HFFc6 (cell line): ENCODE measurements at regions not wholly inside any gene's neighbourhood (a gene's known extent, or its start where the extent isn't known, plus 50 kb on each side); places are given as distances from the start of the nearest gene placed in this dataset.

Experiments
- DNase-seq: peaks from one replicate; pipeline ENCODE4 v3.0.0-alpha.2; 2018
- H3K27ac Mint-ChIP-seq: 2 replicates; pipeline ENCODE4 v1.8.0; 2020; ENCODE audit warnings: mild to moderate bottlenecking, mixed read lengths
- H3K27me3 Mint-ChIP-seq: 2 replicates; pipeline ENCODE4 v1.8.0; 2021; ENCODE audit warnings: mild to moderate bottlenecking, moderate library complexity, mixed read lengths; ENCODE audit not compliant: insufficient read depth
- H3K36me3 Mint-ChIP-seq: 2 replicates; pipeline ENCODE4 v1.8.0; 2021; ENCODE audit warnings: low read depth, mixed read lengths
- H3K4me1 Mint-ChIP-seq: 2 replicates; pipeline ENCODE4 v1.8.0; 2020; ENCODE audit warnings: low read depth, mixed read lengths
- H3K4me3 Mint-ChIP-seq: 2 replicates; pipeline ENCODE4 v1.8.0; 2020; ENCODE audit warnings: mild to moderate bottlenecking, moderate library complexity, mixed read lengths
- H3K9me3 Mint-ChIP-seq: 2 replicates; pipeline ENCODE4 v1.8.0; 2020; ENCODE audit warnings: mild to moderate bottlenecking, mixed read lengths
- TF ChIP-seq, protein P1 (sequence below): fragments of 200-600 bp; sonication (generic); IDR thresholded peaks from 2 replicates; pipeline ENCODE4 v1.5.0; 2021; ENCODE audit warnings: antibody characterized with exemption, mild to moderate bottlenecking

DNA sequence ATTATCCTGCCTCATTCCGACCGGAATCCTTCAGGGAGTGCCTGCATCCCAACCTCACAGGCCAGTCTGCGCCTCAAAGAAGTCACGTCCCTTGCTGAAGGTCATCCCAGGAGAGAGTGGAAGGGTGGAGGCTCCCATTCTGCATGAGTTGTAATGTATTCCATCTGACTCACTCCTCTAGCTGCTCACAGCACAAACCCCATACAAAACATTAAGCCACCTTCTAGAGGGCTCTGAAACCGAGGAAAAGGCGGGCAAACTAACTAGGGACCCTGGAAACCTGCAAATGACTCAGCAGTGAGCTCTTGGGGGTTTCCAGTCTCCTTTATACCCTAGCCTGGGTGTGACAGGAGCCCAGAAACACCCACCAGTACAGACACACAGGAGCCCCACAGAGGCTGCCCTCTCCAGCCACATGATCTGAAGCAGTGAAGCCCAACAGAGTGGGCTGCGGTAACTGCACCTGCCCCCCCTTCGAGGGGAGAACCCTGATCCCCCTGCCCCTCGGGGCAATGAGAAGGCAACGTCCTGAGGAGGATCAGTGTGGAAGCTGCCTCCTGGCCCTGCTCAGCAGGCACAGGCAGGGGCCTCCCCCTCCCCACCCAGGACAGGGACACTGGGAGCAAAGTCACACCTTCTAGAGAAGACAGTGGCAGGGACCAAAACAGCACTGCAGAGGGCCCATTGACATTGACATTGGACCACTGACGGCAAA is 69.3 kb upstream of the SNTG2 start:
- H3K36me3 Mint-ChIP-seq: no peaks in the 10 kb centered on the region
- H3K27me3 Mint-ChIP-seq: peaks cover 14% of the 10 kb centered on the region

GRCh38 chr2:880201-880970 is 70.3 kb upstream of the SNTG2 start:
- H3K27me3 Mint-ChIP-seq: peaks cover 14% of the 10 kb centered on the region

More for the DNA sequence above, 69.3 kb upstream of the SNTG2 start:
- Mint-ChIP-seq H3K27ac (no peak overlapping the region), H3K4me1 (no peaks in the 10 kb centered on the region), H3K9me3 (peaks cover 31% of the 10 kb centered on the region), H3K4me3 (no peak overlapping the region)
- no peak for DNase-seq
- TF ChIP-seq, protein P1, sequence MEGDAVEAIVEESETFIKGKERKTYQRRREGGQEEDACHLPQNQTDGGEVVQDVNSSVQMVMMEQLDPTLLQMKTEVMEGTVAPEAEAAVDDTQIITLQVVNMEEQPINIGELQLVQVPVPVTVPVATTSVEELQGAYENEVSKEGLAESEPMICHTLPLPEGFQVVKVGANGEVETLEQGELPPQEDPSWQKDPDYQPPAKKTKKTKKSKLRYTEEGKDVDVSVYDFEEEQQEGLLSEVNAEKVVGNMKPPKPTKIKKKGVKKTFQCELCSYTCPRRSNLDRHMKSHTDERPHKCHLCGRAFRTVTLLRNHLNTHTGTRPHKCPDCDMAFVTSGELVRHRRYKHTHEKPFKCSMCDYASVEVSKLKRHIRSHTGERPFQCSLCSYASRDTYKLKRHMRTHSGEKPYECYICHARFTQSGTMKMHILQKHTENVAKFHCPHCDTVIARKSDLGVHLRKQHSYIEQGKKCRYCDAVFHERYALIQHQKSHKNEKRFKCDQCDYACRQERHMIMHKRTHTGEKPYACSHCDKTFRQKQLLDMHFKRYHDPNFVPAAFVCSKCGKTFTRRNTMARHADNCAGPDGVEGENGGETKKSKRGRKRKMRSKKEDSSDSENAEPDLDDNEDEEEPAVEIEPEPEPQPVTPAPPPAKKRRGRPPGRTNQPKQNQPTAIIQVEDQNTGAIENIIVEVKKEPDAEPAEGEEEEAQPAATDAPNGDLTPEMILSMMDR: no peak

DNA sequence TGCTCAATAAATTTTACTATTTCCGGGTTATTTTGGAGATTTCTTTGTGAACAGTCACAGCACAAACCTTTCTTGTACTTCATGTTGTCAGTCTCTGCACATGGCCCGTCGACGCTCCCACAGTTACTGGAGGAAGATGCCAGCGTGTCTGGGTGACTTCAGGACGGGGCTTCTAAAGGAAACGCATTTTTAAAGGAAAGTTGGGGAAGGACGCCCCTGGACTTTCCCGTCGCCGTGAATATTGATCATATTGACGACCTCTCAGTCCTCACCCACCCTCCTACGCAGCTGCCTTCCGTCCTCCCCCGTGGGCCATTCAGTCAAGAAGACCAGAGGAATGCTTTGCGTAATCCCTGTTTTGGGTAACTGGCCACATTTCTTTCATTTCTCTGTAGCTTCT is 71.1 kb upstream of the SNTG2 start:
- no peaks in the 10 kb centered on the region for H3K4me1 Mint-ChIP-seq
- no peak for DNase-seq
- H3K4me3 Mint-ChIP-seq: no peak overlapping the region
- peaks cover 8% of the 10 kb centered on the region for H3K27me3 Mint-ChIP-seq
- peaks cover 25% of the 10 kb centered on the region for H3K9me3 Mint-ChIP-seq
- no peaks in the 10 kb centered on the region for H3K36me3 Mint-ChIP-seq
- H3K27ac Mint-ChIP-seq: no peak overlapping the region
- TF ChIP-seq, protein P1: no peak

More at GRCh38 chr2:880201-880970, 70.3 kb upstream of the SNTG2 start:
- Mint-ChIP-seq H3K4me1 (no peaks in the 10 kb centered on the region), H3K4me3 (no peak overlapping the region), H3K9me3 (peaks cover 28% of the 10 kb centered on the region), H3K36me3 (no peaks in the 10 kb centered on the region), H3K27ac (no peak overlapping the region)
- DNase-seq: no peak
- TF ChIP-seq, protein P1: no peak

DNA sequence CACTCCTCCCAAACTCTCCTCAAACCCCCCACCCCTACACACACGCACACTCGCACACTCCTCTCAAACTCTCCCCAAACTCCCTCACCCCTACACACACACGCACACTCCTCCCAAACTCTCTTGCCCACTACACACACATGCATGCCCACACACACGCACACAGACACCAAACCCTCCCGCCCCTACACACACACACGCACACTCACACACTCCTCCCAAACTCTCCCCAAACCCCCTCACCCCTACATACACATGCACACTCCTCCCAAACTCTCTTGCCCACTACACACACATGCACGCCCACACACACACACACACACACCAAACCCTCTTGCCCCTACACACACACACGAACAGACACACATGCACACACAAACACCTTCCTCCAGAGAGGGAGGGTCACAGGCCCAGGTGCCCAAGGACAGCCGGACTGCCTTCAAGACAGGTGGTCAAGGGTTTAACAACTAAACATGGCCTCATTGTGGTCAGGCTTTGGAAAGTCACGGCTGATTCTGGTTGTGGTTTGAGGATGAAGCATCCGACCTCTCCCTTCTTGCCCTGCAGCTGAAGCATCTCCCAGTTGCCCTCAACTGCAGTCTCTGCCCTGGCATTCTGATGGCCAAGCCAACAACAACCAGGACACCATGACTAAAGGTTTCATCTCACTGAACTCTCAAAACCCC is 72.3 kb upstream of the SNTG2 start:
- Mint-ChIP-seq H3K27me3 (peaks cover 4% of the 10 kb centered on the region), H3K36me3 (no peaks in the 10 kb centered on the region), H3K4me1 (no peaks in the 10 kb centered on the region), H3K27ac (no peak overlapping the region), H3K4me3 (no peak overlapping the region), H3K9me3 (peaks cover 26% of the 10 kb centered on the region; the same call in 1 of the 2 replicates)
- DNase-seq: no peak
- TF ChIP-seq, protein P1: no peak

DNA sequence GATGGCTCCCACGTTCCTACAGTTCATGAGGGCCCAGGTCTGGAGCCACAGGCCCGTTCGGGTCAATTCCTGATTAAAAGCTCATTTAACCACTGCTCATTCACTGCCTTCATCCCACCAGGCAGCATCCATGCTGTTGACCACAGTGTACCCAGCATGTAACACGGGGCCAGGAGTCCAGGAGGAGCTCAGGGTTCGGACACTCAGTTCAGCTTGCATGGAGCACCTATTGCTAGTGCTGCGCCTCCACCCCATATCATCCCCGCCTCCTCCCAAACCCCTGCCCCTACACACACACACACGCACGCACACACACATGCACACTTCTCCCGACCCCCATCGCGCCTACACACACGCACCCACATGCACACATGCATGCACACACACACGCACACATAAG is 72.9 kb upstream of the SNTG2 start:
- H3K9me3 Mint-ChIP-seq: peaks cover 22% of the 10 kb centered on the region; the same call in 1 of the 2 replicates
- TF ChIP-seq, protein P1: no peak
- no peaks in the 10 kb centered on the region for H3K36me3 Mint-ChIP-seq
- H3K4me3 Mint-ChIP-seq: no peak overlapping the region
- H3K4me1 Mint-ChIP-seq: no peaks in the 10 kb centered on the region
- H3K27me3 Mint-ChIP-seq: peaks cover 3% of the 10 kb centered on the region
- no peak overlapping the region for H3K27ac Mint-ChIP-seq
- no peak for DNase-seq
